OCI-LY1 (cell line): ENCODE measurements at regions not wholly inside any gene's neighbourhood (a gene's known extent, or its start where the extent isn't known, plus 50 kb on each side); places are given as distances from the start of the nearest gene placed in this dataset.

Experiments used
- H2AFZ ChIP-seq: fragments of 200-600 bp; sonication (generic), shearing (Covaris generic); 2 replicates; pipeline ENCODE4 v1.6.0; 2014; ENCODE audit warnings: antibody characterized with exemption, mild to moderate bottlenecking, low read length
- H3F3A ChIP-seq: fragments of 200-600 bp; sonication (generic), shearing (Covaris generic); 2 replicates; pipeline ENCODE4 v1.6.0; 2014; ENCODE audit warnings: mild to moderate bottlenecking, antibody characterized with exemption, low read length, moderate library complexity; ENCODE audit not compliant: insufficient read depth
- H3K27ac ChIP-seq: fragments of 200-600 bp; sonication (generic); 2 replicates; pipeline ENCODE4 v1.5.1; 2014; ENCODE audit warnings: low read length, mixed run types, mild to moderate bottlenecking, low read depth; ENCODE audit not compliant: poor library complexity, severe bottlenecking
- H3K27me3 ChIP-seq: fragments of 200-600 bp; sonication (generic); 2 replicates; pipeline ENCODE4 v1.6.0; 2014; ENCODE audit warnings: antibody characterized with exemption, mild to moderate bottlenecking, low read length, moderate library complexity; ENCODE audit not compliant: insufficient read depth
- H3K36me3 ChIP-seq: fragments of 200-600 bp; sonication (generic); 2 replicates; pipeline ENCODE4 v1.6.1; 2014; ENCODE audit warnings: mild to moderate bottlenecking, antibody characterized with exemption, low read length, moderate library complexity, mixed read lengths; ENCODE audit not compliant: insufficient read depth
- H3K4me1 ChIP-seq: fragments of 200-600 bp; sonication (generic); 2 replicates; pipeline ENCODE4 v1.5.1; 2014; ENCODE audit warnings: mild to moderate bottlenecking, low read length, moderate library complexity; ENCODE audit not compliant: insufficient read depth, severe bottlenecking
- H3K4me2 ChIP-seq: fragments of 200-600 bp; sonication (generic), shearing (Covaris generic); 2 replicates; pipeline ENCODE4 v1.6.1; 2014; ENCODE audit warnings: low read length
- H3K4me3 ChIP-seq: fragments of 200-600 bp; sonication (generic); 2 replicates; pipeline ENCODE4 v1.5.1; 2014; ENCODE audit warnings: low read length, low read depth, mild to moderate bottlenecking, mixed read lengths; ENCODE audit not compliant: poor library complexity, severe bottlenecking
- H3K79me2 ChIP-seq: fragments of 200-600 bp; shearing (Covaris generic); 2 replicates; pipeline ENCODE4 v1.6.1; 2016; ENCODE audit warnings: mixed run types, low read length, mixed read lengths; ENCODE audit not compliant: insufficient read depth
- H3K9ac ChIP-seq: fragments of 200-600 bp; sonication (generic), shearing (Covaris generic); 2 replicates; pipeline ENCODE4 v1.6.1; 2014; ENCODE audit warnings: mild to moderate bottlenecking, low read length, mixed read lengths
- H3K9me2 ChIP-seq: fragments of 200-600 bp; sonication (generic), shearing (Covaris generic); 2 replicates; pipeline ENCODE4 v1.6.1; 2014; ENCODE audit warnings: low read depth, mild to moderate bottlenecking, low read length, mixed read lengths
- H3K9me3 ChIP-seq: fragments of 200-600 bp; shearing (Covaris generic); 2 replicates; pipeline ENCODE4 v1.6.1; 2014; ENCODE audit warnings: low read length, mixed read lengths
- H4K20me1 ChIP-seq: fragments of 200-600 bp; sonication (generic), shearing (Covaris generic); 2 replicates; pipeline ENCODE4 v1.6.0; 2016; ENCODE audit warnings: mild to moderate bottlenecking, low read length; ENCODE audit not compliant: insufficient read depth
- CTCF ChIP-seq: fragments of 200-600 bp; sonication (generic), shearing (Covaris generic); IDR thresholded peaks from 2 replicates; pipeline ENCODE4 v1.5.1; 2017; ENCODE audit warnings: mild to moderate bottlenecking, antibody characterized with exemption, low read length, moderate library complexity, mixed read lengths
- EZH2 ChIP-seq: fragments of 200-600 bp; sonication (generic), shearing (Covaris generic); IDR thresholded peaks from 2 replicates; pipeline ENCODE4 v1.8.0; 2017; ENCODE audit warnings: borderline replicate concordance, mixed run types, mild to moderate bottlenecking, antibody characterized with exemption, low read length, moderate library complexity, mixed read lengths

GRCh38 chrX:8960957-8961468 is 72.9 kb downstream of the FAM9B start:
- Histone ChIP-seq H3F3A (no peaks in the 10 kb centered on the region), H3K9me2 (no peaks in the 10 kb centered on the region), H3K79me2 (no peaks in the 10 kb centered on the region), H3K27ac (no peak overlapping the region), H2AFZ (no peak overlapping the region), H3K9ac (no peak overlapping the region), H4K20me1 (no peaks in the 10 kb centered on the region), H3K4me2 (no peak overlapping the region), H3K27me3 (no peaks in the 10 kb centered on the region), H3K4me3 (no peak overlapping the region), H3K9me3 (no peaks in the 10 kb centered on the region), H3K4me1 (peaks cover 15% of the 10 kb centered on the region), H3K36me3 (no peaks in the 10 kb centered on the region; the same call in 1 of the 2 replicates)
- TF ChIP-seq CTCF (no peak), EZH2 (no peak)

- no peaks in the 10 kb centered on the region for H3K79me2 ChIP-seq
Measured at GRCh38 chrX:8955511-8955910, 78.4 kb downstream of the FAM9B start.

GRCh38 chrX:8946563-8946962 is 87.4 kb downstream of the FAM9B start:
- Histone ChIP-seq H3K4me2 (no peak overlapping the region), H3K79me2 (no peaks in the 10 kb centered on the region), H3K4me3 (no peak overlapping the region), H3K4me1 (no peaks in the 10 kb centered on the region), H3K36me3 (no peaks in the 10 kb centered on the region; the same call in 1 of the 2 replicates), H3K9me2 (no peaks in the 10 kb centered on the region), H3K27me3 (no peaks in the 10 kb centered on the region), H3K9ac (no peak overlapping the region), H3F3A (no peaks in the 10 kb centered on the region), H3K9me3 (no peaks in the 10 kb centered on the region), H3K27ac (no peak overlapping the region), H2AFZ (no peak overlapping the region), H4K20me1 (no peaks in the 10 kb centered on the region)
- TF ChIP-seq CTCF (no peak), EZH2 (no peak)

More at GRCh38 chrX:8955511-8955910, 78.4 kb downstream of the FAM9B start:
- no peak for TF ChIP-seq CTCF
- TF ChIP-seq EZH2, result no peak
- Histone ChIP-seq H3K9me2 (no peaks in the 10 kb centered on the region), H3K36me3 (no peaks in the 10 kb centered on the region; the same call in 1 of the 2 replicates), H3K27ac (no peak overlapping the region), H3K9ac (no peak overlapping the region), H3K4me3 (no peak overlapping the region), H3K27me3 (no peaks in the 10 kb centered on the region), H3K4me1 (peaks cover 5% of the 10 kb centered on the region), H3K4me2 (no peak overlapping the region), H4K20me1 (no peaks in the 10 kb centered on the region), H2AFZ (no peak overlapping the region), H3F3A (no peaks in the 10 kb centered on the region), H3K9me3 (no peaks in the 10 kb centered on the region)
